ENCODE measurements at regions not wholly inside any gene's neighbourhood (a gene's known extent, or its start where the extent isn't known, plus 50 kb on each side); places are given as distances from the start of the nearest gene placed in this dataset.
"Not testable (repeated sequence)": the region's sequence is repeated elsewhere in the genome, so short reads cannot be mapped to it uniquely, and the experiment has no call there.

- Histone ChIP-seq H3K4me2 (no peak overlapping the region), H3K27ac (no peak overlapping the region), H3K9me3 (no peaks in the 10 kb centered on the region), H3K4me3 (no peak overlapping the region), H3K4me1 (no peaks in the 10 kb centered on the region)
- no peak for ATAC-seq
- CTCF ChIA-PET: no interaction called here
- no peak for FAIRE-seq
- POLR2A ChIA-PET: no interaction called here
- no peak for DNase-seq (ENCODE audit: low read depth in 1 of 2, low spot score in 1 of 2)
- TF ChIP-seq EHF (CRISPR knock-in tag; IDR thresholded peaks at IDR 0.05) (no peak), TP53 (CRISPR knock-in tag; IDR thresholded peaks at IDR 0.05) (no peak), EP300 (IDR thresholded peaks at IDR 0.05) (no peak), POLR2A (IDR thresholded peaks at IDR 0.05; ENCODE audit: low read length) (no peak), ZFP36 (IDR thresholded peaks at IDR 0.05; ENCODE audit: borderline replicate concordance, partially characterized antibody) (no peak), HMGXB4 (CRISPR knock-in tag; IDR thresholded peaks at IDR 0.05; ENCODE audit: borderline replicate concordance) (no peak), ZC3H11A (IDR thresholded peaks at IDR 0.05) (no peak), EHMT2 (IDR thresholded peaks at IDR 0.05; ENCODE audit: low read depth) (no peak), E2F6 (IDR thresholded peaks at IDR 0.05; ENCODE audit: borderline replicate concordance, low read depth) (no peak)
These were observed 123.1 kb downstream of the ZMAT3 start for GRCh38 chr3:178948546-178948945.

- H3K4me1 ChIP-seq: no peaks in the 10 kb centered on the region
- no peak for TF ChIP-seq HOXB13 (CRISPR knock-in tag; IDR thresholded peaks at IDR 0.05; ENCODE audit: low read depth)
- H3K4me3 ChIP-seq: no peak overlapping the region
- CTCF ChIA-PET: no interaction called here
- POLR2A ChIA-PET: no interaction called here
- no peak for FAIRE-seq
- DNase-seq (ENCODE audit: low read depth in 1 of 2, low spot score in 1 of 2): no peak
- no peak overlapping the region for H3K4me2 ChIP-seq
- ATAC-seq: no peak
- no peaks in the 10 kb centered on the region for H3K9me3 ChIP-seq
- no peak overlapping the region for H3K27ac ChIP-seq
These were observed 123.9 kb downstream of the ZMAT3 start for GRCh38 chr3:178947738-178948137.

GRCh38 chr3:178942261-178942660 lies 129.3 kb downstream of the ZMAT3 start:
- POLR2A ChIA-PET, H3K9me3 ChIP-seq: not testable (repeated sequence)
- 39% methylated on average over 3 of the region's 3 CpGs for WGBS (ENCODE audit: missing lambda C conversion rate)

GRCh38 chr3:178930116-178930515 lies 141.5 kb downstream of the ZMAT3 start:
- no peak for FAIRE-seq
- no peak overlapping the region for H3K27ac ChIP-seq
- DNase-seq (ENCODE audit: low read depth in 1 of 2, low spot score in 1 of 2): no peak
- no peaks in the 10 kb centered on the region for H3K4me1 ChIP-seq
- CTCF ChIA-PET: interaction anchor here (0.6 kb wide), 1 partner anchor 196 kb away, joined by 4 read pairs; no protein-coding TSS in a partner anchor
- POLR2A ChIA-PET: no interaction called here
- H3K9me3 ChIP-seq: no peaks in the 10 kb centered on the region
- WGBS (ENCODE audit: missing lambda C conversion rate): 3% methylated on average over 2 of the region's 2 CpGs
- TF ChIP-seq E2F6 (IDR thresholded peaks at IDR 0.05; ENCODE audit: borderline replicate concordance, low read depth): no peak
- TF ChIP-seq BHLHE40 (IDR thresholded peaks at IDR 0.05; ENCODE audit: low read depth, low read length): no peak
- no peak for TF ChIP-seq HOXA7 (CRISPR knock-in tag; IDR thresholded peaks at IDR 0.05)
- TF ChIP-seq ESRRA (IDR thresholded peaks at IDR 0.05; ENCODE audit: borderline replicate concordance, low read length): no peak
- no peak for TF ChIP-seq MAFK (IDR thresholded peaks at IDR 0.05; ENCODE audit: partially characterized antibody)
- TF ChIP-seq KDM5A (IDR thresholded peaks at IDR 0.05): no peak
- TF ChIP-seq RFX5 (IDR thresholded peaks at IDR 0.05): no peak
- TF ChIP-seq CTCF (IDR thresholded peaks at IDR 0.05): no peak
- TF ChIP-seq CBX2 (IDR thresholded peaks at IDR 0.05; ENCODE audit: borderline replicate concordance, low read depth): no peak
- no peak for TF ChIP-seq PHF8 (IDR thresholded peaks at IDR 0.05; ENCODE audit: borderline replicate concordance, low read depth)
- no peak for TF ChIP-seq POLR2AphosphoS2 (conservative IDR thresholded peaks at IDR 0.05; ENCODE audit: low read length)
- no peak overlapping the region for H3K4me3 ChIP-seq
- no peak for ATAC-seq
- H3K4me2 ChIP-seq: no peak overlapping the region

More at GRCh38 chr3:178942261-178942660, 129.3 kb downstream of the ZMAT3 start:
- ATAC-seq; H3K27ac ChIP-seq; DNase-seq (ENCODE audit: low read depth in 1 of 2, low spot score in 1 of 2); H3K4me2 ChIP-seq; H3K4me3 ChIP-seq; H3K4me1 ChIP-seq; FAIRE-seq; CTCF ChIA-PET: not testable (repeated sequence)

Data from A549 (cell line).